HG02588 (cell line): ENCODE measurements at regions not wholly inside any gene's neighbourhood (a gene's known extent, or its start where the extent isn't known, plus 50 kb on each side); places are given as distances from the start of the nearest gene placed in this dataset.
"Not testable (repeated sequence)": the region's sequence is repeated elsewhere in the genome, so short reads cannot be mapped to it uniquely, and the experiment has no call there.

ENCODE experiments used
- ATAC-seq: cut with Tn5 transposase; IDR thresholded peaks from one replicate; pipeline ENCODE4 v1.9.1; 2021; ENCODE audit warnings: mild to moderate bottlenecking, moderate library complexity; ENCODE audit not compliant: unreplicated experiment

GRCh38 chr11:86861810-86862209 lies 61.5 kb downstream of the PRSS23 start:
- ATAC-seq: no peak

GRCh38 chr11:86863476-86863875 lies 63.1 kb downstream of the PRSS23 start:
- ATAC-seq: no peak

DNA sequence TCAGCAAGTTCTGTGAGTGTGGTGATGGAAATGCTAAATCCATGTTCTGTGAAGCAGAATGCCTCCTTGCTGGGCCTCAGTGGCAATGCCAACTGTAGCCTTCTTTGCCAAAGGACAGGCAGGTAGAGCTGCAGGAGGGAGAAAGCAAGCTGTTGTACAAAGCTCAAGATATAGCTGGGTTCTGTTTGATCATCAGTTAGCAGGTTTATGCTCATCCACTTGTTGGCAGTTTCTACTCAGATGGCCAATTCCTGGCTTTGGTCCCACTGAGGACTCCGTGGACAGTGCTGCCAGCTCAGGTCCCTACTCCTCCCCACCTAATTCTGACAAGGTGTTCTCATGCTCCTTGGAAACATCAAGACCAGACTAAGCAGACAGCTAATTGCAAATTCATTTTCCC lies 65.1 kb downstream of the PRSS23 start:
- ATAC-seq: no peak

- no peak for ATAC-seq
Measured at GRCh38 chr11:86869531-86869930, 69.2 kb downstream of the PRSS23 start.

DNA sequence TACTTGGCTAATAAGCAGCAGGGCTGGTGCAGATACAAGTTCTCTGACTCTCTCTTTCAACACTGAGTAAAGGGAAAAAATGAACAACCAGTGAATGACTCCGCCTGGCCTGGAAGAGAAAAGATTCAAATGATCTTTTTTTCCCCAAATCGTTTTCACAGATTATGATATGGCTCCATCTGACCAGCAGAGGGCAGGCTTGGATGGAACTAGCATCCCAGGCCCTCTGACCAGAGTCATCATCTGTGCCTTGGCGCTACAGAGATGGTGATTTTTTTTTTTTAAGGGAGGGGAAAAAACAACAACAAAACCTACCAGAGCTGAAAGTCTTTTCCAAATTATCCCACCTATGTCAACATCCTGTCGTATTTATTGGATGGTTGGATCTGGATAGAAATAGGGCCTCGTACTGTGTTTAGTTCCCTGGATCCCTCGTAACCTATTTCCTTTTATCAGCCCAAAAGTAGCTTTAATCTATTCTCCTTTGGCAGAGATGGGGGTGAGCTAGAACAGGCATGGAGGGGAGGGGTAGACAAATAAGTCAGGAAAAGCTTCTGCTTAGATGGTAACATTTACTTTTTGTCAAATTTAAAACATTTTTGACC lies 69.7 kb downstream of the PRSS23 start:
- peak; percentile 82 for ATAC-seq

DNA sequence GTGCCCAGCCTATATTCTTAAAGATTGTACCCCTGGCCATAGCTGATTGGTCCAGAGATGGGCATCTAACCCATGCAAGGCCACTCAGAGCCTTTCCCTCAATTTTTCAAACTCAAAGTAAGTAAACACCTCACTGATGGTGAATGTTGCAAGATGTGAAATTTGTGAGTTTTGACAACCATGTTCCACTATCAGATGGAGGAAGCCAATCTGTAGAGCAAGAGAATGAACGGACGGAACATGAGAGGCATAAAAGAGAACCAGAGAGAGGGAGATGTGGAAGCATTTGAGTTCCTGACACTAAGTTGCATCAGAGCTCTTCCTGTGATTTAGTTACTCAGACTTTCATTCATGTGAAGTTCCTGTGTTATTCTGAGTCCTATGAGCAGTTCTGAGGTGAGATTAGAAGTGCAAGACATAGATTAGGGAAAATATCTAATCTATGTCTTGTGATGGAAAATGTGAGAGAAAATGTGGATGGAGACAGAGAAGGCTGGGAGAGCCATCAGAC lies 73.3 kb downstream of the PRSS23 start:
- ATAC-seq: no peak

GRCh38 chr11:86874304-86875056 lies 74.1 kb downstream of the PRSS23 start:
- no peak for ATAC-seq

DNA sequence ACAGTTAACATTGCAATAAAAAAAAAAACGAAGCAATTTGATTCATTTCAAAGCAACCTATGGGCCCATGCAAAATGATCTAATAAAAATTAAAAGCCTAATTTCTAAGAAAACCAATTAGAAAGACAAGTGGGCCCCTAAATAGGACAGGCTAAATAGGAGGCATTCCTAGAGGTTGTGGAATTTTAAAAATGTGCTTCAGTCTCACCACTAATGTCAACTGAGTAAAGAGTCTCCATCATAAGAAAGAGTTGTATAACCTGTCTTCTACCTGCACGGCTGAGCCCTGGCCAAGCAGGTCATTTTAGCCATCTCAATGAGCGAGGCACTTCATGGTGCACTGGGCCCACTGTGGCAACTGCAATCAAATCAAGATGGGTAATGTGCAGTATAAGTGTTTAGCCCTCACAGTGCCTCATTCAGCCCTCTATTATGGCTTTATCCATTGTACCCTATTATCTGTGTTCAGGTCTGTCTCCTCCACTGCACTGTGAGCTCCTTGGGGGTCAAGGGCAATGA lies 76.4 kb downstream of the PRSS23 start:
- ATAC-seq: no peak

GRCh38 chr11:86877503-86877902 lies 77.2 kb downstream of the PRSS23 start:
- ATAC-seq: no peak

DNA sequence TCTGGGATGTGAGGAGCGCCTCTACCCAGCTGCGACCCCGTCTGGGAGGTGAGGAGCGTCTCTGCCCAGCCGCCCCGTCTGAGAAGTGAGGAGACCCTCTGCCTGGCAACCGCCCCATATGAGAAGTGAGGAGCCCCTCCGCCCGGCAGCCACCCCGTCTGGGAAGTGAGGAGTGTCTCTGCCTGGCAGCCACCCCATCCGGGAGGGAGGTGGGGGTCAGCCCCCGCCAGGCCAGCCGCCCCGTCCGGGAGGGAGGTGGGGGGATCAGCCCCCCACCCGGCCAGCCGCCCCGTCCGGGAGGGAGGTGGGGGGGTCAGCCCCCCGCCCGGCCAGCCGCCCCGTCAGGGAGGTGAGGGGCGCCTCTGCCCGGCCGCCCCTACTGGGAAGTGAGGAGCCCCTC lies 76.0 kb downstream of the FZD4 start:
- not testable (repeated sequence) for ATAC-seq

DNA sequence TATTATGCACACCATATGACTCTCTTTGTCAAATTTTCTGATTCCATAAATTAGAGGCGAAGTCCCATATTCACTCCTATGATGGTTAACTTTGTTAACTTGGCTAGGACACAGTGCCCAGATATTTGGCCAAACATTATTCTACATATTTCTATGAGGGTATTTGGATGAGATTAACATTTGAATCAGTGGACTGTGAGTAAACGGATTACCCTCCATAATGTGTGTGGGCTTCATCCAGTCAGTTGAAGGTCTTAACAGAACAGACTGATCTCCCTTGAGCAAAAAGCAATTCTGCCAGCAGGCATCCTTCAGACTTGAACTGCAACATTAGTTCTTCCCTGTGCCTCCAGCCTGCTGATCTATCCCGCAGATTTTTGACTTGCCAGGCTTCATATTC lies 69.9 kb downstream of the FZD4 start:
- no peak for ATAC-seq

GRCh38 chr11:86888164-86889000 lies 66.8 kb downstream of the FZD4 start:
- ATAC-seq: no peak

GRCh38 chr11:86889001-86889341 lies 66.2 kb downstream of the FZD4 start:
- no peak for ATAC-seq

DNA sequence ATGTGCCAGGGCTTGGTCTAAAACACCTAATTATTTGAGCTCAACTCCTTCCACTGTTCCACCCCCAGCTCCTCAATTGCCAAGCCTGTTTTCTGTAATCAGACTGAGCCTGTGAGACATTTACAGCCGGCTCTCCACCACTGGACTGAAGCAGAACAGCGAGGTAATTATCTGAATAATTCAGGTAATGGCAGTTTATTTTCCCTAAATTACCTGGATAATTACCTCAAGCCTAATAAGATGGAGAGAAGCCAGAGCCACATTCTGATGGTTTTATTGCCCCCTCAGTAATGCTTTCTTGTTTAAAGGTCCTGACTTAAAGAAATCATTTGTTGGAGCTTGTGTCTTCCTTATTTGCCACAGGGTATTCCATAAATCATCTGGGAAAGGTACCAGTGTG lies 64.2 kb downstream of the FZD4 start:
- no peak for ATAC-seq

DNA sequence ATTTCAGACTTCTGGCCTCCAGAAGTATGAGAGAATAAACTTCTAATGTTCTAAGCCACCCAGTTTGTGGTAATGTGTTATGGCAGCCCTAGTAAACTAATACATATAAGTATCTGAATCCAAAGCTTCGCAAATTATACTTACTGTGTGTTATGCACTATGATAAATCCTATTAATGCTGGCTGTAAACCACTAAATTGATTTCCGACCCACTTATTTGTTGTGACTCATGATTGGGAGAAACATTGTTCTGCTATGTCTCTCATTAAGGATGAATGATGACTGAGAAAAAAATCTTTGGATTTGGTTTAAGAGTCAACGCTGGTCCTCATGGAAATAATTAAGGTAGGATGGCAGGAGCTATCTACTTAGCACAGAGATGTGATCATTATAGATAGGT lies 62.0 kb downstream of the FZD4 start:
- no peak for ATAC-seq
